ENCODE measurements at regions not wholly inside any gene's neighbourhood (a gene's known extent, or its start where the extent isn't known, plus 50 kb on each side); places are given as distances from the start of the nearest gene placed in this dataset.

DNA sequence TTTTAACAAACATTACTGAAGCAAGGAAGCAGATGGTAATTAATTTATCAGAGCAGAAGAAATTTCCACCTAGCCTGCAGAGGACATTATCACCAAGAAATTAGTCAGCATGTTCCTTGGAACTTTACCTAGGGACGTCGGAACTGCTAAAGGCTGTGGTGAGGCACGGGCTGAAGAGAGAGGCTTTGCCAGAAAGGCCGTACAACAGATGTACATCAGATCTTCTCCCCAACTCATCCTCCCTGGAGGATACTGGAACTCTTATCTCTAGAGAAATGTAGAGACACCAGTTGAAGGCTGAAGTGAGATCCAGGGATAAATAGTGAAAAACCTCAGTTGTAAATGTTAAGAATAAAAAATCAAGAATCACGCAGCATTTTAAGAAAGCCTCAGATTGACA, 257.1 kb downstream of the SAMD5 start:
- Histone ChIP-seq H3K9me2 (replicated peaks; ENCODE audit: low read length) (no peaks in the 10 kb centered on the region), H3K4me2 (ENCODE audit: low read length) (no peak overlapping the region), H3K4me1 (ENCODE audit: insufficient read depth, low read length) (no peaks in the 10 kb centered on the region), H3K4me3 (ENCODE audit: low read length) (no peak overlapping the region), H3K27ac (ENCODE audit: low read length) (no peak overlapping the region), H3K9me3 (ENCODE audit: low read length) (no peaks in the 10 kb centered on the region), H3K36me3 (ENCODE audit: low read depth, low read length) (no peaks in the 10 kb centered on the region), H3F3A (ENCODE audit: low read length, unreplicated experiment) (no peaks in the 10 kb centered on the region), H4K20me1 (ENCODE audit: low read length) (no peaks in the 10 kb centered on the region), H3K27me3 (ENCODE audit: low read length) (no peaks in the 10 kb centered on the region), H2AFZ (ENCODE audit: low read length) (no peak overlapping the region), H3K79me2 (ENCODE audit: low read length) (no peaks in the 10 kb centered on the region), H3K9ac (ENCODE audit: low read length) (no peak overlapping the region)
- no peak for DNase-seq
- ChIA-PET CTCF (no interaction called here), POLR2A (ENCODE audit: unreplicated experiment) (no interaction called here)
- no peak for ATAC-seq
- intact Hi-C loops (cut with micrococcal nuclease): no loop called here
- TF ChIP-seq EZH2 (IDR thresholded peaks at IDR 0.05; ENCODE audit: low read length, unreplicated experiment) (no peak), EZH2phosphoT487 (IDR thresholded peaks at IDR 0.05; ENCODE audit: borderline replicate concordance, low read length) (no peak)
- TF ChIP-seq, protein P1, sequence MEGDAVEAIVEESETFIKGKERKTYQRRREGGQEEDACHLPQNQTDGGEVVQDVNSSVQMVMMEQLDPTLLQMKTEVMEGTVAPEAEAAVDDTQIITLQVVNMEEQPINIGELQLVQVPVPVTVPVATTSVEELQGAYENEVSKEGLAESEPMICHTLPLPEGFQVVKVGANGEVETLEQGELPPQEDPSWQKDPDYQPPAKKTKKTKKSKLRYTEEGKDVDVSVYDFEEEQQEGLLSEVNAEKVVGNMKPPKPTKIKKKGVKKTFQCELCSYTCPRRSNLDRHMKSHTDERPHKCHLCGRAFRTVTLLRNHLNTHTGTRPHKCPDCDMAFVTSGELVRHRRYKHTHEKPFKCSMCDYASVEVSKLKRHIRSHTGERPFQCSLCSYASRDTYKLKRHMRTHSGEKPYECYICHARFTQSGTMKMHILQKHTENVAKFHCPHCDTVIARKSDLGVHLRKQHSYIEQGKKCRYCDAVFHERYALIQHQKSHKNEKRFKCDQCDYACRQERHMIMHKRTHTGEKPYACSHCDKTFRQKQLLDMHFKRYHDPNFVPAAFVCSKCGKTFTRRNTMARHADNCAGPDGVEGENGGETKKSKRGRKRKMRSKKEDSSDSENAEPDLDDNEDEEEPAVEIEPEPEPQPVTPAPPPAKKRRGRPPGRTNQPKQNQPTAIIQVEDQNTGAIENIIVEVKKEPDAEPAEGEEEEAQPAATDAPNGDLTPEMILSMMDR (conservative IDR thresholded peaks at IDR 0.05; ENCODE audit: low read depth, low read length): no peak
- no TSS peak for BruUV-seq (replicated peaks)

DNA sequence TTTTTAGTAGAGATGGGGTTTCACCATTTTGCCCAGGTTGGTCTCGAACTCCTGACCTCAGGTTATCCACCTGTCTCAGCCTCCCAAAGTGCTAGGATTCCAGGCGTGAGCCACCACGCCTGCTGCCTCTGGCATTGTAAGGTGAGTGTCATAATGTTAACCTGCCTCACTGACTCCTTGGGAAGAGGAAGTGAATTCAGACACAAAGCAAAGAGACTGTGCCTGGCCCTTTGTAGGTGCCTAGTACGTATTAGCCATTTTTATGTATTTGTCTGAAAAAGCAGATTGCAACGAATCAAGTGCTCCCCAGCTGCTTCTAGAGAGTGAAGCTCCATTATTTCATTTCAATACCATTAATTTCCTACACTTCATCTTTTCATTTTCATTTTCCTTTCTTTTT, 260.5 kb downstream of the SAMD5 start:
- Histone ChIP-seq H3K27ac (ENCODE audit: low read length) (no peak overlapping the region), H4K20me1 (ENCODE audit: low read length) (no peaks in the 10 kb centered on the region), H3K79me2 (ENCODE audit: low read length) (no peaks in the 10 kb centered on the region), H2AFZ (ENCODE audit: low read length) (no peak overlapping the region), H3F3A (ENCODE audit: low read length, unreplicated experiment) (no peaks in the 10 kb centered on the region), H3K27me3 (ENCODE audit: low read length) (no peaks in the 10 kb centered on the region), H3K9me3 (ENCODE audit: low read length) (no peaks in the 10 kb centered on the region), H3K36me3 (ENCODE audit: low read depth, low read length) (no peaks in the 10 kb centered on the region), H3K9ac (ENCODE audit: low read length) (no peak overlapping the region), H3K4me1 (ENCODE audit: insufficient read depth, low read length) (no peaks in the 10 kb centered on the region), H3K4me3 (ENCODE audit: low read length) (no peak overlapping the region), H3K4me2 (ENCODE audit: low read length) (no peak overlapping the region), H3K9me2 (replicated peaks; ENCODE audit: low read length) (no peaks in the 10 kb centered on the region)
- ChIA-PET CTCF (no interaction called here), POLR2A (ENCODE audit: unreplicated experiment) (no interaction called here)
- no peak for TF ChIP-seq EZH2 (IDR thresholded peaks at IDR 0.05; ENCODE audit: low read length, unreplicated experiment)
- TF ChIP-seq EZH2phosphoT487 (IDR thresholded peaks at IDR 0.05; ENCODE audit: borderline replicate concordance, low read length): no peak
- TF ChIP-seq, protein P1 (conservative IDR thresholded peaks at IDR 0.05; ENCODE audit: low read depth, low read length): no peak
- DNase-seq (no peak), ATAC-seq (no peak)
- no TSS peak for BruUV-seq (replicated peaks)
- intact Hi-C loops (cut with micrococcal nuclease): no loop called here

DNA sequence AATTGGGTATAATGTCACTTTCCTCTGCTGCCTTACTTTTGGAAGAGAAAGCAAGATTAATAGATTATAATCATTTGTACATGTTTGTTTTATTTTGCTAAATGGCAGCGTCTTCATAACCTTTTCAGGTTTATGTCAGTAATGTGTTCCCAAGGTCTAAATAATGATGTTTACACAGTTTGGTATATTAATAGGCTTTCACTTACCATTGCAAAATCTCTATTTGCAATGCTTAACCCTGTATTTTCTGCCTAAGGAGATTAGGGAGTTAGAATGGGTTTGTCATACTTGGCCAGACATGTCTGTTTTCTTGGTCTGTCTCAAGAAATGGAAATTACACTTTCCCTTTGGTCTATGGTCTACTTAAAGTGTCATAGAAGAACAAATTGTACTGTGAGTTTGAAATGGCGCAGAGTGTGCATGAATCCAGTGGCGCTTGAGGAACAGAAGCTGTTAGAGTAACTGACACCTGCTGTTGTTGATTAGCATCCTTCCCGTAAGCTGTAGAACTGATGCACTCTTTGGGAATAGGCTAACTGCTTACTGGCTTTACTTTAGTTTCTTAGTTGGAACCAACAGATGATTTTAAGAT, 261.1 kb downstream of the SAMD5 start:
- Histone ChIP-seq H3K36me3 (ENCODE audit: low read depth, low read length) (no peaks in the 10 kb centered on the region), H3K9ac (ENCODE audit: low read length) (no peak overlapping the region), H3K4me1 (ENCODE audit: insufficient read depth, low read length) (no peaks in the 10 kb centered on the region), H2AFZ (ENCODE audit: low read length) (no peak overlapping the region), H3K27me3 (ENCODE audit: low read length) (no peaks in the 10 kb centered on the region), H3K27ac (ENCODE audit: low read length) (no peak overlapping the region), H3K9me2 (replicated peaks; ENCODE audit: low read length) (no peaks in the 10 kb centered on the region), H3K4me3 (ENCODE audit: low read length) (no peak overlapping the region), H3K4me2 (ENCODE audit: low read length) (no peak overlapping the region), H3K79me2 (ENCODE audit: low read length) (no peaks in the 10 kb centered on the region), H3F3A (ENCODE audit: low read length, unreplicated experiment) (no peaks in the 10 kb centered on the region), H4K20me1 (ENCODE audit: low read length) (no peaks in the 10 kb centered on the region), H3K9me3 (ENCODE audit: low read length) (no peaks in the 10 kb centered on the region)
- no TSS peak for BruUV-seq (replicated peaks)
- DNase-seq (no peak), ATAC-seq (no peak)
- CTCF ChIA-PET: no interaction called here
- POLR2A ChIA-PET (ENCODE audit: unreplicated experiment): no interaction called here
- intact Hi-C loops (cut with micrococcal nuclease): no loop called here
- TF ChIP-seq, protein P1 (conservative IDR thresholded peaks at IDR 0.05; ENCODE audit: low read depth, low read length): no peak
- no peak for TF ChIP-seq EZH2 (IDR thresholded peaks at IDR 0.05; ENCODE audit: low read length, unreplicated experiment)
- no peak for TF ChIP-seq EZH2phosphoT487 (IDR thresholded peaks at IDR 0.05; ENCODE audit: borderline replicate concordance, low read length)

All from PC-3 (cell line).